HT1080 (cell line): ENCODE measurements at regions not wholly inside any gene's neighbourhood (a gene's known extent, or its start where the extent isn't known, plus 50 kb on each side); places are given as distances from the start of the nearest gene placed in this dataset.

ENCODE experiments used
- DNase-seq: peaks from one replicate; pipeline ENCODE4 v3.0.0-alpha.2; 2015; ENCODE audit warnings: low read depth

GRCh38 chr14:82528016-82528415 lies 994.4 kb upstream of the SEL1L start:
- no peak for DNase-seq

GRCh38 chr14:82533351-82533750 lies 999.7 kb upstream of the SEL1L start:
- DNase-seq = no peak

- no peak for DNase-seq
Measured at GRCh38 chr14:82536566-82536965, 1002.9 kb upstream of the SEL1L start.

GRCh38 chr14:82537831-82538230 lies 1004.2 kb upstream of the SEL1L start:
- no peak for DNase-seq

- no peak for DNase-seq
Measured at GRCh38 chr14:82546401-82546800, 1012.7 kb upstream of the SEL1L start.

- DNase-seq = peak; percentile 16
Measured at GRCh38 chr14:82549306-82549990, 1015.8 kb upstream of the SEL1L start.

- DNase-seq = no peak
Measured at GRCh38 chr14:82562881-82563280, 1029.2 kb upstream of the SEL1L start.

- no peak for DNase-seq
Measured at GRCh38 chr14:82565825-82566224, 1032.2 kb upstream of the SEL1L start.

- DNase-seq = no peak
Measured at GRCh38 chr14:82587226-82587625, 1053.6 kb upstream of the SEL1L start.

GRCh38 chr14:82595466-82595865 lies 1061.8 kb upstream of the SEL1L start:
- DNase-seq = no peak

GRCh38 chr14:82602794-82603193 lies 1069.1 kb upstream of the SEL1L start:
- DNase-seq = no peak

- DNase-seq = no peak
Measured at GRCh38 chr14:82604819-82605218, 1071.2 kb upstream of the SEL1L start.

- DNase-seq = peak; percentile 31
Measured at GRCh38 chr14:82621881-82622450, 1088.3 kb upstream of the SEL1L start.

- DNase-seq = no peak
Measured at GRCh38 chr14:82626156-82627066, 1092.8 kb upstream of the SEL1L start.

GRCh38 chr14:82635915-82636314 lies 1102.3 kb upstream of the SEL1L start:
- no peak for DNase-seq

- no peak for DNase-seq
Measured at GRCh38 chr14:82636426-82636825, 1102.8 kb upstream of the SEL1L start.

GRCh38 chr14:82641050-82641540 lies 1107.4 kb upstream of the SEL1L start:
- DNase-seq = no peak

- peak; percentile 74 for DNase-seq
Measured at GRCh38 chr14:82642425-82642824, 1108.8 kb upstream of the SEL1L start.

- DNase-seq = no peak
Measured at GRCh38 chr14:82647088-82647810, 1113.6 kb upstream of the SEL1L start.

- DNase-seq = no peak
Measured at GRCh38 chr14:82655770-82656169, 1122.1 kb upstream of the SEL1L start.

- DNase-seq = no peak
Measured at GRCh38 chr14:82657186-82657675, 1123.6 kb upstream of the SEL1L start.
